A673 (cell line): ENCODE measurements at regions not wholly inside any gene's neighbourhood (a gene's known extent, or its start where the extent isn't known, plus 50 kb on each side); places are given as distances from the start of the nearest gene placed in this dataset.

Experiments used
- BruUV-seq: library from RNA; stranded (reverse); fragments of 400-500 nt; replicated peaks from 2 replicates; lab custom pipeline; 2021; lab: Mats Ljungman, UMichigan
- CTCF ChIA-PET: fragments of 300-600 bp; sonication (Branson Sonifier 250); formaldehyde crosslinking; loops from one replicate; lab custom pipeline; 2022; ENCODE audit warnings: antibody characterized with exemption; lab: Charles Lee
- POLR2A ChIA-PET: fragments of 300-600 bp; sonication (Branson Sonifier 250); formaldehyde crosslinking; loops from one replicate; lab custom pipeline; 2022; ENCODE audit warnings: antibody characterized with exemption; ENCODE audit not compliant: low non-redundant PET; lab: Charles Lee
- DNase-seq: peaks from one replicate; pipeline ENCODE4 v3.0.0-alpha.2; 2015; ENCODE audit warnings: low spot score
- H3K27ac ChIP-seq: fragments of 200-600 bp; sonication (generic); 2 replicates; pipeline ENCODE4 v1.5.1; 2016; ENCODE audit warnings: mixed run types, low read depth, mild to moderate bottlenecking, mixed read lengths, antibody characterized with exemption, low read length; ENCODE audit not compliant: poor library complexity, severe bottlenecking
- H3K27me3 ChIP-seq: fragments of 200-600 bp; sonication (generic); replicated peaks from 2 replicates; pipeline ENCODE4 v1.6.1; 2017; ENCODE audit warnings: mixed run types, low read depth, mild to moderate bottlenecking, mixed read lengths, antibody characterized with exemption, low read length; ENCODE audit not compliant: insufficient read depth, poor library complexity
- H3K36me3 ChIP-seq: fragments of 200-600 bp; sonication (generic); 2 replicates; pipeline ENCODE4 v1.6.1; 2016; ENCODE audit warnings: mixed run types, mild to moderate bottlenecking, mixed read lengths, antibody characterized with exemption, low read length; ENCODE audit not compliant: insufficient read depth, poor library complexity, severe bottlenecking
- H3K4me1 ChIP-seq: fragments of 200-600 bp; sonication (generic); 2 replicates; pipeline ENCODE4 v1.6.1; 2017; ENCODE audit warnings: mixed run types, mild to moderate bottlenecking, mixed read lengths, antibody characterized with exemption, low read length; ENCODE audit not compliant: insufficient read depth, poor library complexity, severe bottlenecking
- H3K4me3 ChIP-seq: fragments of 200-600 bp; sonication (generic); 2 replicates; pipeline ENCODE4 v1.5.1; 2016; ENCODE audit warnings: low read depth, mixed run types, mild to moderate bottlenecking, mixed read lengths, low read length; ENCODE audit not compliant: poor library complexity, severe bottlenecking
- H3K9me3 ChIP-seq: fragments of 200-600 bp; sonication (generic); 2 replicates; pipeline ENCODE4 v1.6.1; 2016; ENCODE audit warnings: mixed run types, low read depth, mild to moderate bottlenecking, mixed read lengths, antibody characterized with exemption, low read length; ENCODE audit not compliant: poor library complexity, severe bottlenecking
- EZH2 ChIP-seq: fragments of 200-600 bp; sonication (generic); IDR thresholded peaks from 2 replicates; pipeline ENCODE4 v1.6.1; 2017; ENCODE audit warnings: borderline replicate concordance, low read depth, mild to moderate bottlenecking, mixed read lengths, antibody characterized with exemption, low read length; ENCODE audit not compliant: poor library complexity, severe bottlenecking
- intact Hi-C: fragments of 100-400 bp; cut with micrococcal nuclease; formaldehyde crosslinking; loops from one replicate; pipeline ENCODE4 v1.10.0; 2022; ENCODE audit not compliant: unreplicated experiment
- TF ChIP-seq, protein P1 (sequence below): fragments of 300-800, 200-600 bp; sonication (generic); conservative IDR thresholded peaks from 2 replicates; pipeline ENCODE4 v1.5.1; 2017; ENCODE audit warnings: low read depth, mild to moderate bottlenecking, antibody characterized with exemption, low read length, moderate library complexity, mixed read lengths

DNA sequence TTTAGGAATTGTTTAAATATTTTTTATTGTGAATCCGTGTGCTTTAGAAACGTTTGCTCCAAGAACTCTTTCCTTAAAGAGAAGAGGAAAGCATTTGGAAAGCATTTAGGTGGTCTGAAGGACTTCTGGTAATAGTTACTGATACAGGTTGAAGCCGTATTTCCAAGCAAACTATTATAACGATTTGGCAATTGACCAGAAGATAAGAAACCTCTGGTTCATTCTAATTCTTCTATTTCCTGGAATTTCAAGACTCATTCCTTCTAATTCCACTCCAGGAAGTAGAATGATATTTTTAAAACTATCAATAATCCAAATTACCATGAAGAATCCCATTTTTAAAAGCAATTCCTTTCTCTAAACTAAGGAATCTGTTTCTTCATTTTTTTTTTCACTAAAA lies 158.9 kb upstream of the AGR3 start:
- ChIA-PET POLR2A (no interaction called here), CTCF (no interaction called here)
- DNase-seq, result peak; percentile 46
- Histone ChIP-seq H3K4me3 (peak overlapping the region; percentile 9), H3K27ac (peak overlapping the region; percentile 96), H3K27me3 (no peaks in the 10 kb centered on the region), H3K4me1 (peaks cover 81% of the 10 kb centered on the region), H3K9me3 (no peaks in the 10 kb centered on the region), H3K36me3 (no peaks in the 10 kb centered on the region)
- TF ChIP-seq, protein P1, sequence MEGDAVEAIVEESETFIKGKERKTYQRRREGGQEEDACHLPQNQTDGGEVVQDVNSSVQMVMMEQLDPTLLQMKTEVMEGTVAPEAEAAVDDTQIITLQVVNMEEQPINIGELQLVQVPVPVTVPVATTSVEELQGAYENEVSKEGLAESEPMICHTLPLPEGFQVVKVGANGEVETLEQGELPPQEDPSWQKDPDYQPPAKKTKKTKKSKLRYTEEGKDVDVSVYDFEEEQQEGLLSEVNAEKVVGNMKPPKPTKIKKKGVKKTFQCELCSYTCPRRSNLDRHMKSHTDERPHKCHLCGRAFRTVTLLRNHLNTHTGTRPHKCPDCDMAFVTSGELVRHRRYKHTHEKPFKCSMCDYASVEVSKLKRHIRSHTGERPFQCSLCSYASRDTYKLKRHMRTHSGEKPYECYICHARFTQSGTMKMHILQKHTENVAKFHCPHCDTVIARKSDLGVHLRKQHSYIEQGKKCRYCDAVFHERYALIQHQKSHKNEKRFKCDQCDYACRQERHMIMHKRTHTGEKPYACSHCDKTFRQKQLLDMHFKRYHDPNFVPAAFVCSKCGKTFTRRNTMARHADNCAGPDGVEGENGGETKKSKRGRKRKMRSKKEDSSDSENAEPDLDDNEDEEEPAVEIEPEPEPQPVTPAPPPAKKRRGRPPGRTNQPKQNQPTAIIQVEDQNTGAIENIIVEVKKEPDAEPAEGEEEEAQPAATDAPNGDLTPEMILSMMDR, result no peak
- no peak for TF ChIP-seq EZH2
- intact Hi-C loops, result loop anchor here (5.0 kb wide), 1 partner anchor 118 kb away; no protein-coding TSS in a partner anchor
- TSS peak; percentile 40 for BruUV-seq

DNA sequence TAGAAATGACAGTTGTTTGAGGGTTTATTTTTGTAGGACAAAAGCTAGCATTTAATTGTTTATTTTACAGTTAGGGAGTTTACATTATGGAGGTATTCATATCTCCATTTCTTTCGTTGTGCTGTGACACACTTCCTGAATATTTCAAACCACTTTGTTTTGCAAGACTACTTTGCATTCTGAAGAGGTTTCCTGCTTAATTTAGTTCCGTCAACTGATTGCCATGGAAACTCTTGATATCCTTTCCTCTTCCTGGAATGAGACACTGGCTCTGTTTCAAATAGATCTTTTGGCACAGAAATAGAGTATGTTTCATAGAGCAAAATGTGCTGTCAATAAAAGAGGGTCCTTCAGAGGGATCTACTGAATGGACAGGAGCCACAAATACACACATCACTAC lies 159.5 kb upstream of the AGR3 start:
- H3K27ac ChIP-seq, result peak overlapping the region; percentile 96
- intact Hi-C loops, result loop anchor here (5.0 kb wide), 1 partner anchor 119 kb away; no protein-coding TSS in a partner anchor
- BruUV-seq, result no TSS peak
- no peaks in the 10 kb centered on the region for H3K36me3 ChIP-seq
- H3K27me3 ChIP-seq, result no peaks in the 10 kb centered on the region
- peak overlapping the region; percentile 9 for H3K4me3 ChIP-seq
- TF ChIP-seq, protein P1, result no peak
- no peak for TF ChIP-seq EZH2
- H3K9me3 ChIP-seq, result no peaks in the 10 kb centered on the region
- ChIA-PET POLR2A (no interaction called here), CTCF (no interaction called here)
- H3K4me1 ChIP-seq, result peaks cover 81% of the 10 kb centered on the region
- DNase-seq, result peak; percentile 97

DNA sequence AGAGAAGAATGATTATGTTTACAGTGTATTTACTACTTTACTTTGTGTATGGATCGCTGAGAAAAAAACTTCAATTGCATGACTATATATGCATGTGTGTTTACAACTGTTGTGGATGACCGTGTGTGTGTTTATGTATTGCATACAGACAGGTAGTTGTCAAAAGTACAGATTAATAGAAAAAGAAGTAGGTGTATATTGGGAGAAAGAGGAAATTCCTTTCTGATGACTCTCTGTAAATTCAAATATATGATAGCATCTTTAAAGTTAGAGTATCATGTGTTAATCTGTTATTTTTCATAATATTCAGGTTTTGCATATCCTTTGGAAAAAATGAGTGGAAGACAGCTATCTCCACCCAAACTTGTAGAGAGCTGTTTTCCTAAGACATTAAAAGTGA lies 160.4 kb upstream of the AGR3 start:
- peak overlapping the region; percentile 96 for H3K27ac ChIP-seq
- peaks cover 73% of the 10 kb centered on the region for H3K4me1 ChIP-seq
- TF ChIP-seq, protein P1, result no peak
- TF ChIP-seq EZH2, result no peak
- CTCF ChIA-PET, result interaction anchor here (0.7 kb wide), 1 partner anchor 59 kb away, joined by 4 read pairs; no protein-coding TSS in a partner anchor
- intact Hi-C loops, result loop anchor here (1.0 to 5.0 kb wide), 4 partner anchors 56 to 332 kb away; partner anchors contain the start of gene AHR
- no peak for DNase-seq
- peak overlapping the region; percentile 8 for H3K4me3 ChIP-seq
- no peaks in the 10 kb centered on the region for H3K27me3 ChIP-seq
- no TSS peak for BruUV-seq
- H3K9me3 ChIP-seq, result no peaks in the 10 kb centered on the region
- POLR2A ChIA-PET, result no interaction called here
- H3K36me3 ChIP-seq, result no peaks in the 10 kb centered on the region
